OCI-LY7 (cell line): ENCODE measurements at regions not wholly inside any gene's neighbourhood (a gene's known extent, or its start where the extent isn't known, plus 50 kb on each side); places are given as distances from the start of the nearest gene placed in this dataset.

ENCODE experiments used
- BruUV-seq: library from RNA; stranded (reverse); fragments of 400-500 nt; replicated peaks from 2 replicates; lab custom pipeline; 2021; lab: Mats Ljungman, UMichigan
- CTCF ChIA-PET: fragments of 300-600 bp; sonication (Branson Sonifier 250); formaldehyde crosslinking; loops from one replicate; lab custom pipeline; 2022; ENCODE audit warnings: antibody characterized with exemption; ENCODE audit not compliant: unreplicated experiment; lab: Charles Lee
- POLR2A ChIA-PET: fragments of 300-600 bp; sonication (Branson Sonifier 250); formaldehyde crosslinking; loops from one replicate; lab custom pipeline; 2022; ENCODE audit warnings: antibody characterized with exemption; lab: Charles Lee
- DNase-seq: peaks from one replicate; pipeline ENCODE4 v3.0.0-alpha.2; 2015; ENCODE audit warnings: low spot score
- H2AFZ ChIP-seq: fragments of 200-600 bp; sonication (generic), shearing (Covaris generic); 2 replicates; pipeline ENCODE4 v1.6.1; 2014; ENCODE audit warnings: mild to moderate bottlenecking, antibody characterized with exemption, low read length, moderate library complexity
- H3K27ac ChIP-seq: fragments of 200-600 bp; sonication (generic); 2 replicates; pipeline ENCODE4 v1.5.1; 2014; ENCODE audit warnings: mixed run types, low read depth, mild to moderate bottlenecking, moderate library complexity, low read length, inconsistent platforms; ENCODE audit not compliant: poor library complexity, severe bottlenecking
- H3K36me3 ChIP-seq: fragments of 200-600 bp; sonication (generic); 2 replicates; pipeline ENCODE4 v1.6.1; 2014; ENCODE audit warnings: mild to moderate bottlenecking, antibody characterized with exemption, low read length, moderate library complexity, mixed read lengths; ENCODE audit not compliant: insufficient read depth
- H3K4me1 ChIP-seq: fragments of 200-600 bp; sonication (generic); 2 replicates; pipeline ENCODE4 v1.5.1; 2014; ENCODE audit warnings: mild to moderate bottlenecking, low read length; ENCODE audit not compliant: insufficient read depth, poor library complexity, severe bottlenecking
- H3K4me2 ChIP-seq: fragments of 200-600 bp; sonication (generic); 2 replicates; pipeline ENCODE4 v1.6.1; 2014; ENCODE audit warnings: mild to moderate bottlenecking, low read length
- H3K4me3 ChIP-seq: fragments of 200-600 bp; sonication (generic); 2 replicates; pipeline ENCODE4 v1.5.1; 2014; ENCODE audit warnings: mild to moderate bottlenecking, low read depth, low read length; ENCODE audit not compliant: poor library complexity, severe bottlenecking
- H3K79me2 ChIP-seq: fragments of 200-600 bp; sonication (generic); 2 replicates; pipeline ENCODE4 v1.6.1; 2016; ENCODE audit warnings: low read depth, mild to moderate bottlenecking, low read length, moderate library complexity, mixed read lengths; ENCODE audit not compliant: insufficient read depth
- H3K9me2 ChIP-seq: fragments of 200-600 bp; sonication (generic); 2 replicates; pipeline ENCODE4 v1.6.1; 2016; ENCODE audit warnings: mild to moderate bottlenecking, low read length, mixed read lengths; ENCODE audit not compliant: insufficient read depth
- H3K9me3 ChIP-seq: fragments of 200-600 bp; sonication (generic); 2 replicates; pipeline ENCODE4 v1.6.1; 2014; ENCODE audit warnings: mild to moderate bottlenecking, mixed run types, low read length, mixed read lengths
- H4K20me1 ChIP-seq: fragments of 200-600 bp; sonication (generic); 2 replicates; pipeline ENCODE4 v1.6.1; 2014; ENCODE audit warnings: mild to moderate bottlenecking, antibody characterized with exemption, low read length, moderate library complexity, mixed read lengths; ENCODE audit not compliant: insufficient read depth
- EZH2phosphoT487 ChIP-seq: fragments of 200-600 bp; sonication (generic); IDR thresholded peaks from 2 replicates; pipeline ENCODE4 v1.6.1; 2018; ENCODE audit warnings: low read depth, borderline replicate concordance, mild to moderate bottlenecking, mixed run types, antibody characterized with exemption, low read length, moderate library complexity, mixed read lengths
- intact Hi-C: fragments of 100-400 bp; cut with micrococcal nuclease; formaldehyde crosslinking; loops from one replicate; pipeline ENCODE4 v1.10.0; 2022; ENCODE audit not compliant: unreplicated experiment
- TF ChIP-seq, protein P1 (sequence below): fragments of 200-600 bp; sonication (generic); conservative IDR thresholded peaks from 2 replicates; pipeline ENCODE4 v1.5.1; 2014; ENCODE audit warnings: mild to moderate bottlenecking, antibody characterized with exemption, low read length, moderate library complexity, mixed read lengths

DNA sequence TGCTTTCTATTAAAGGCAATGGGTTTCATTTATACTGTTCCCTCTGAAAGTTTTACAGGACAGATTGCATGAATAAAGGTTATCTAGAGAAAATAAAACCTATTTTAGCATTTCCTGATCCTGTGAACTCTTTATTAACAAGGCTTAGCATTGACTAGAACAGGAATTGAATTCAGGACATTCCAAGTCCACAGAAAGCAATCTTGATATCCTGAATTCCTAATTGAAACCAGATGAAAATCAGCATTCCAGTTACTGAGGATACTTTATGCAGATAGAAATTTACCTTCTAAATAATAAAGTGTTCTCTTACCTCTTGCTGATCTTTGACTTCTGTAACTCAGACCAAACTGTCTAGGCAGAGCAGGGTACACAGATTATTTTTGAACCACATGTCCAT lies 151.4 kb downstream of the ZNF518B start:
- Histone ChIP-seq H3K27ac (no peak overlapping the region), H3K36me3 (no peaks in the 10 kb centered on the region), H3K9me3 (no peaks in the 10 kb centered on the region), H3K79me2 (no peaks in the 10 kb centered on the region), H4K20me1 (no peaks in the 10 kb centered on the region), H3K4me3 (no peak overlapping the region), H2AFZ (no peak overlapping the region), H3K4me1 (no peaks in the 10 kb centered on the region), H3K4me2 (no peak overlapping the region), H3K9me2 (no peaks in the 10 kb centered on the region)
- ChIA-PET CTCF (no interaction called here), POLR2A (interaction anchor here (0.6 kb wide), 1 partner anchor 54 kb away, joined by 3 read pairs; no protein-coding TSS in a partner anchor)
- TF ChIP-seq, protein P1, sequence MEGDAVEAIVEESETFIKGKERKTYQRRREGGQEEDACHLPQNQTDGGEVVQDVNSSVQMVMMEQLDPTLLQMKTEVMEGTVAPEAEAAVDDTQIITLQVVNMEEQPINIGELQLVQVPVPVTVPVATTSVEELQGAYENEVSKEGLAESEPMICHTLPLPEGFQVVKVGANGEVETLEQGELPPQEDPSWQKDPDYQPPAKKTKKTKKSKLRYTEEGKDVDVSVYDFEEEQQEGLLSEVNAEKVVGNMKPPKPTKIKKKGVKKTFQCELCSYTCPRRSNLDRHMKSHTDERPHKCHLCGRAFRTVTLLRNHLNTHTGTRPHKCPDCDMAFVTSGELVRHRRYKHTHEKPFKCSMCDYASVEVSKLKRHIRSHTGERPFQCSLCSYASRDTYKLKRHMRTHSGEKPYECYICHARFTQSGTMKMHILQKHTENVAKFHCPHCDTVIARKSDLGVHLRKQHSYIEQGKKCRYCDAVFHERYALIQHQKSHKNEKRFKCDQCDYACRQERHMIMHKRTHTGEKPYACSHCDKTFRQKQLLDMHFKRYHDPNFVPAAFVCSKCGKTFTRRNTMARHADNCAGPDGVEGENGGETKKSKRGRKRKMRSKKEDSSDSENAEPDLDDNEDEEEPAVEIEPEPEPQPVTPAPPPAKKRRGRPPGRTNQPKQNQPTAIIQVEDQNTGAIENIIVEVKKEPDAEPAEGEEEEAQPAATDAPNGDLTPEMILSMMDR: no peak
- TF ChIP-seq EZH2phosphoT487: no peak
- no peak for DNase-seq
- intact Hi-C loops: no loop called here
- BruUV-seq: no TSS peak

DNA sequence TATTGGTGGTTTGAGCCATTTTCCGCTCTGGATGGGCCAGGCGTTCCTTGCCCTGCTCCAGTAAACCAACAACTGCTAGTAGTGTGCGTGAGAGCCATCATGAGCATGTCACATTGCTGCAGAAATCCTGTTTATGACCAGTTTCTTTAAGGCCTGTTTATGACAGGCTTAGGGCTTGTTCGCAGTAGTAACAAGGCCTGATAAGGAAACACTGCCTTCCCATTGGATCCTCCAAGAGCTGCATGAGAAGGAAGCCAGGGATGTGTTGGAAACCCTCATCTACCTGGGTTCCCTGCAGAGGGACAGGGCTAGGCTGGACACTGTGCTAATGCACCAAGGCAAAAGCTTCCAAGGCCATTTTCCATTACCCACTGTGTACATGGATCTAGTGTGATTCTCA lies 153.9 kb downstream of the ZNF518B start:
- intact Hi-C loops: no loop called here
- H4K20me1 ChIP-seq: no peaks in the 10 kb centered on the region
- H3K36me3 ChIP-seq: no peaks in the 10 kb centered on the region
- H3K9me3 ChIP-seq: no peaks in the 10 kb centered on the region
- ChIA-PET POLR2A (no interaction called here), CTCF (no interaction called here)
- no peak overlapping the region for H2AFZ ChIP-seq
- no peak overlapping the region for H3K4me2 ChIP-seq
- BruUV-seq: no TSS peak
- H3K79me2 ChIP-seq: no peaks in the 10 kb centered on the region
- TF ChIP-seq, protein P1: no peak
- no peak for TF ChIP-seq EZH2phosphoT487
- no peaks in the 10 kb centered on the region for H3K9me2 ChIP-seq
- H3K4me3 ChIP-seq: no peak overlapping the region
- no peaks in the 10 kb centered on the region for H3K4me1 ChIP-seq
- no peak overlapping the region for H3K27ac ChIP-seq
- DNase-seq: no peak

DNA sequence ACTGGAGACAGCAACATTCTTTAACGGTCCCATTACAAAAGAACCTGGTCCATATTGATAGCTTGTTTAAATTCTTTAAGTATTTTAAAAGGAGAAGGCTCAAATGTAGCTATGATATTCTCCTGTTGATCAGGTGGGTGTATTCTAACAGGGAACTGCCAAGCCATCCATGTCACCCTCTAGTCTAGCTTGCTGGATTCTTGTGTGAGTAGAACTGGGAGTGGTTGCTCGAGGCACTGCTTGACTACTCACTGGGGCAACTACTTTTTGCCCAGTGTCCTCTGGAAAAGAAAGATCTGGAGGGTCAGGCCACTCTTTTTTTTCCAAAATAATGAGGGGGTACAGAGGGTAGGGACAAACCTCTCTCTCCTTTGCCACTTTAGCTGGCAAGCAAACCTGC lies 155.1 kb downstream of the ZNF518B start:
- no peaks in the 10 kb centered on the region for H4K20me1 ChIP-seq
- TF ChIP-seq EZH2phosphoT487: no peak
- TF ChIP-seq, protein P1: no peak
- ChIA-PET POLR2A (no interaction called here), CTCF (no interaction called here)
- H3K36me3 ChIP-seq: no peaks in the 10 kb centered on the region
- intact Hi-C loops: no loop called here
- DNase-seq: no peak
- no peaks in the 10 kb centered on the region for H3K79me2 ChIP-seq
- no peak overlapping the region for H3K27ac ChIP-seq
- no peak overlapping the region for H2AFZ ChIP-seq
- H3K4me3 ChIP-seq: no peak overlapping the region
- H3K4me2 ChIP-seq: no peak overlapping the region
- no peaks in the 10 kb centered on the region for H3K4me1 ChIP-seq
- H3K9me2 ChIP-seq: no peaks in the 10 kb centered on the region
- no TSS peak for BruUV-seq
- no peaks in the 10 kb centered on the region for H3K9me3 ChIP-seq
